ENCODE measurements at regions not wholly inside any gene's neighbourhood (a gene's known extent, or its start where the extent isn't known, plus 50 kb on each side); places are given as distances from the start of the nearest gene placed in this dataset.

- no peak for TF ChIP-seq CTCF (IDR thresholded peaks at IDR 0.05; ENCODE audit: insufficient read depth, low read length)
- H3K4me3 ChIP-seq (ENCODE audit: low read depth, low read length): no peak overlapping the region
- no peak for DNase-seq (ENCODE audit: low read depth)
Measured at GRCh38 chr16:17939122-17939536, 397.4 kb downstream of the NPIPA8 start.

GRCh38 chr16:17938546-17938945 is 398.0 kb downstream of the NPIPA8 start:
- H3K4me3 ChIP-seq (ENCODE audit: low read depth, low read length): no peak overlapping the region
- DNase-seq (ENCODE audit: low read depth): no peak
- TF ChIP-seq CTCF (IDR thresholded peaks at IDR 0.05; ENCODE audit: insufficient read depth, low read length): no peak

GRCh38 chr16:17936766-17937402 is 399.7 kb downstream of the NPIPA8 start:
- TF ChIP-seq CTCF (IDR thresholded peaks at IDR 0.05; ENCODE audit: insufficient read depth, low read length): no peak
- no peak for DNase-seq (ENCODE audit: low read depth)
- H3K4me3 ChIP-seq (ENCODE audit: low read depth, low read length): no peak overlapping the region

- no peak for TF ChIP-seq CTCF (IDR thresholded peaks at IDR 0.05; ENCODE audit: insufficient read depth, low read length)
- no peak overlapping the region for H3K4me3 ChIP-seq (ENCODE audit: low read depth, low read length)
- no peak for DNase-seq (ENCODE audit: low read depth)
Measured at GRCh38 chr16:17930280-17930679, 406.3 kb downstream of the NPIPA8 start.

- no peak for DNase-seq (ENCODE audit: low read depth)
- no peak for TF ChIP-seq CTCF (IDR thresholded peaks at IDR 0.05; ENCODE audit: insufficient read depth, low read length)
- H3K4me3 ChIP-seq (ENCODE audit: low read depth, low read length): no peak overlapping the region
Measured at GRCh38 chr16:17926866-17927399, 409.6 kb downstream of the NPIPA8 start.

- TF ChIP-seq CTCF (IDR thresholded peaks at IDR 0.05; ENCODE audit: insufficient read depth, low read length): no peak
- DNase-seq (ENCODE audit: low read depth): no peak
- H3K4me3 ChIP-seq (ENCODE audit: low read depth, low read length): no peak overlapping the region
Measured at GRCh38 chr16:17926461-17926860, 410.1 kb downstream of the NPIPA8 start.

GRCh38 chr16:17925761-17926160 is 410.8 kb downstream of the NPIPA8 start:
- no peak for TF ChIP-seq CTCF (IDR thresholded peaks at IDR 0.05; ENCODE audit: insufficient read depth, low read length)
- H3K4me3 ChIP-seq (ENCODE audit: low read depth, low read length): no peak overlapping the region
- no peak for DNase-seq (ENCODE audit: low read depth)
